Middle frontal gyrus (tissue), 1 donor: ENCODE measurements at regions not wholly inside any gene's neighbourhood (a gene's known extent, or its start where the extent isn't known, plus 50 kb on each side); places are given as distances from the start of the nearest gene placed in this dataset.
"Not testable (repeated sequence)": the region's sequence is repeated elsewhere in the genome, so short reads cannot be mapped to it uniquely, and the experiment has no call there.

Source experiments
- DNase-seq: peaks from one replicate; pipeline ENCODE4 v3.0.0-alpha.2; 2015; ENCODE audit warnings: low spot score; ENCODE audit errors: extremely low spot score

DNA sequence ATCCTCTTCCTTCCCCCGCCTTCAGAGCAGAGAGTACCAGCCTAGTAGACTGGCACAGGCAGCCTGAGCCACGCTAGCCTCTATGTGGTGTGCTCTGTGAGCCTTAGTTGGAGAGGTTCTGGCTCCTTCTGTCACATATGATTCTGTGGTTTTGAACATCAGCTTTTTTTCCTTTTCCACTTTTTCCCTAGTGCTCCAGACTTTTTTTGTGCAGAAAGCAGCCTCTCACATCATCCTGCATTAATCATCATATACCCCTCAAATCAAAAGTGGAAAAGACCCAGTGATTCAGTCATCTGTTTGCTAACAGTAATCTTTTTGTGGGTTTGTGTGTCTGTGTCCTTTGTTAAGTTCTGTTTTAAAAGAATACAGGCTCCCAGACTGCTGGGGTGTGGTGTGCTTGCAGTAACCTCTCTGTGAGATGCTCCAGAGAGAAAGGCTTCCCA, 663.9 kb upstream of the RGMB start:
- no peak for DNase-seq

DNA sequence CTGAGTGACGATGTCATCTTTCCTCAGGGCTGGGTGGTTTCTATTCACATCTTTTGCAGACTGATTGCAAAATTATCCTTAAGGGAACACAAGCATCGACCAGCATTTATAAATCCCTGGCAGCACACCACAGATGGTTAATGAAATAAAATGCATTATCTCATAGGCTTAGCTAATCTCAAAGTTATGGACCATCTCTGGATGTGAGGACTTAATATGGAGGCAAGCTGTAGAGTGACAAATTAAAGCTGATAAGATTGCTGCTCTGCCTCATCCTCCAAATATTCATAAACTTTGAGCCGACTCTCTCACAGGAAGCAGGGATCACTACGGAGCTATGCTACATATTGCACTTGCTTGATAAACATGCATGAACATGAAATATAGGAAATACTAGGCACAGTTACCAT, 663.2 kb upstream of the RGMB start:
- no peak for DNase-seq

DNA sequence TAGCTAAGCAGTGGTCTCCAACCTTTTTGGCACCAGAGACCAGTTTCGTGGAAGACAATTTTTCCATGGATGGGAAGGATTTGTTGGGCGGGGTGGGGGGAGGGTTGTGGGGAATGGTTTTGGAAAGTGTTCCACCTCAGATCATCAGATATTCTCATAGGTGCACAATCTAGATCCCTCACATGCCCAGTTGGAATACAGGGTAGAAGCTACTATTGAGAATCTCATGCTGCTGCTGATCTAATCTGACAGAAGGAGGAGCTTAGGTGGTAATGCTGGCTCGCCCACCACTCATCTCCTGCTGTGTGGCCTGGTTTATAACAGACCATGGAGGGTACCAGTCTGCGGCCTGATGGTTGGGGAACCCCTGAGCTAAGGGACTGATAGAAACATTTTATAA, 662.7 kb upstream of the RGMB start:
- DNase-seq: no peak

DNA sequence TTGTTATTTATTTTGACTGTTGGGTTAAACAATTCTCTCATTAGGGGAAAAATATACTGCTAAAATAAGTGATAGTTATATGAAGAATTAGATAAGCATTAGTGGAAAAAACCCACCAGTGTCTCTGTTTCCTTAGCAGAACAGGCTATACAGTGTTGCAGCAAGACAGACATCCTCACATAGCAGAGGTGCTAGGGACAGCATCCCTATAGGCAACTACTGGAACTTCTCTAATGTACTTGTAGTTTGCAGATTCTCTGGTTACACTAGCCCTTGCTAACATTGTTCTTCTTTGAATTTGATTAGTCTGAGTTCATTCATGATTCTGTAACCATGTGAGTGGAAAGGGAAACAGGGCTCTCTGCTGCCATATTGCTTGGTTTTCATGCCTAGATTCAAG, 661.8 kb upstream of the RGMB start:
- no peak for DNase-seq

DNA sequence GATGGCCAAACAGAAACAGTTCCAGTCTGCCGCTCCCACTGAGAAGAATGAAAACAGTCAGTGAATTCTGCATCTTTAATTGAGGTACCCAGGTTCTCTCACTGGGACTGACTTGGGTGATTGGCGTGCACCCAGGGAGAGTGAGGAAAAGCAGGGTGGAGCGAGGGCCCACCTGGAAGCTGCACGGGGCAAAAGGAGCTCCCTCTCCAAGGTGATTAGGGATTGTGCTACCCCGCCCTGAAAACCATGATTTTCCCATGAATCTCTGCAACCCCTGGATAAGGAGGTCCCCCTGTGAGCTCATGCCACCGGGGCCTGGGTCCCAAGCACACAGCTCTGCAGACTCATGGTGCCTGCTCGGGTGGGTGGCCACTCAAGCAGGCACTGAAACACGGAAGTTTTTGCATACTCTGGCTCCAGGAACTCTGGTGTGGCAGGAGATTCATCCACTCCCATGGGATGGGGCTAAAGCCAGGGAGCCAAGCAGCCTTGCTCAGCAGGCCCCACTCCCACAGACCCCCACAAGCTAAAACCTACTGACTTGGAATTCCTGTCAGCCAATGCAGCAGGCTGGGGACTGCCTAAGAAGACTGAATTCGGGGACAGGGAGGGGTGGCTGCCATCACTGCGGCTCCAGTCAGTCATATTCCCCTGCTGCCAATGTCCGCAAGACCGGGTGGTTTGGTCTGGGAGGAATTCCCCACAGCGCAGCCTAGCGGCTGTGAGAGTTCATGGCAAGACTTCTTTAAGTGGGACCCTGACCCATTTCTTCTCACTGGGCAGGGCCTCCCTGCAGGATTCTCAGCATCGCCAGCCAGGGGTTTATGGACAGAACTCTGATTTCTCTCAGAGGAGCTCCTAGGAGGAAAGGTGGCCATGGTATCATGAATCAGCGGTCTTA, 652.2 kb upstream of the RGMB start:
- DNase-seq: no peak

DNA sequence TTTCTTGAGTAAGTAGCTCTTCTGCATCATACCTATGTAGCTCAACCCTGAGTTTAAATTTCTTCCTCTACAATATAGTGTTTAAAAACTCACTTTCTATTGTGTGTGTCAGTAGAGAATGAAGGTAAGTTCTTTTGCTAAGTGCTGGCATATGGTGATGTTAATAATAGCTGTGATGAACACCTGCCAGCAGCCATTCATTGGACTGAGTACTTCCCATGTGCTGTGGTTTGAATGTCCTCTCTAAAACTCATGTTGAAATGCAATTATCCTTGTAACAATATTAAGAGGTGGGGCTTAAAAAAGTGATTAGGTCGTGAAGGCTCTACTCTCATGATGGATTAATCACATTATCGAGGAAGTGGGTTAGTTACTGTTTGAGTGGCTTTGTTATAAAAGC, 645.2 kb upstream of the RGMB start:
- no peak for DNase-seq

DNA sequence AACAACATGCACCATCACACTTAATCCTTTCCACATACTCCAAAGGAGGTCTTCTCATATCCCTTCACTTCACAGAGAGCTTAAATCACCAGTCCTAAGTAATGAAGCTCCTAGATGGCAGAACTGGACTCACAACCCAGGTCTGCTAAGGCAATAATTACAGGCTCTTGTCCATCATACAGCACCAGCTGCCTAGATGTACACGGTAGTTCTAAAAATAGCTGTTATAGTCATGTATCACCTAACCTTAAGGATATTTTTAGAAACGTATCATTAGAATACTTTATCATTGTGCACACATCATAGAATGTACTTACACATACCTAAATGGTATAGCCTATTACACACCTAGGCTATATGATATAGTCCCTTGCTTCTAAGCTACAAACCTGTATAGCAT, 644.6 kb upstream of the RGMB start:
- no peak for DNase-seq

DNA sequence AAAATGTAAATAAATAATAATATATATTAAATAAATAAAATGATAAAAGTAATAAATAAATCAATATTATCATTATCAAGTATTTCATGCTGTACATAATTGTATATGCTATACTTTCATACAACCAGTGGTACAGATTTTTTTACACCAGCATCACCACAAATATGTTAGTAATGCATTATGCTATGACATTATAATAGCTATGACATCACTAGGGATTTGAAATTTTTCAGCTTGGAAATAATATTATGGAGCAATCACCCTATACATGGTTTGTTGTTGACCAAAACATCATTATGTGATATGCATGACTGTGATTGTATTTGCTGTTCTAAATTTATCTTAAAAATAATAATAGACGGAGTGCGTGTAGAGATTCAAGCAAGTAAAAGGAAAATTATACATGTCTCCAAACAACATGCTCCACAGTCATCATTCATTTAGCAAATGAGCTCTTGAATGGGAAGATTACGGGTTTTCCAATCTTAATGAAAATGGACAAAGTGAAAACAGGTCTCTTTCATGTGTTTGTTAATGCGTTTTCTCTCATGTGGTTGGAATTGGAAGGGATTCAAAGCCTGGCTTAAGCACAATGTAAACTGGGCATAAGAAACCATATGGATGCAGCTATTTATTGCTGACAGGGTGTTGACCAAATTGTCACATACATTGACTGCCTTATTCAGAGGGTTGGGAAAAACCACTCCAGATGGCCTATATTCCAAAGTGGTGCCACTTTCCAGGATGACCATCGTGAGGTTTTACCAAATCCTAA, 643.0 kb upstream of the RGMB start:
- no peak for DNase-seq

DNA sequence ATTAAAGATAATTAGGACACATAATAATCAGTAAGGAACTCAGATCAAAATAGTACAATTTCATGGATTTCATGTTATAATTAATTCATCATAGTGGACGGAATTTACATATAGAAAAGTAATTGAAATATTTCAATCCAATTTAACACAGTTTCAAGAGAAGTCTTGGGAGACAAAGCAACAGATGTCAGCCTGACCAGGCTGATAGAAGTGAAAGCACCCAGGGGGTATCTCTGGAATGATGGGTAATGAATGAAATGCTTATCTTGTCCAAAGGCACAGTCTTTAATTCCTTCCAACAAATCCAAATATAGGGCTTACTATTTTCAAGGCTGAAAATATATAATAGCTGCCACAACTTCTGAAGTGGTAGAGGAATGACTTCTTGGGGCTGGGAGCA, 629.3 kb upstream of the RGMB start:
- no peak for DNase-seq

DNA sequence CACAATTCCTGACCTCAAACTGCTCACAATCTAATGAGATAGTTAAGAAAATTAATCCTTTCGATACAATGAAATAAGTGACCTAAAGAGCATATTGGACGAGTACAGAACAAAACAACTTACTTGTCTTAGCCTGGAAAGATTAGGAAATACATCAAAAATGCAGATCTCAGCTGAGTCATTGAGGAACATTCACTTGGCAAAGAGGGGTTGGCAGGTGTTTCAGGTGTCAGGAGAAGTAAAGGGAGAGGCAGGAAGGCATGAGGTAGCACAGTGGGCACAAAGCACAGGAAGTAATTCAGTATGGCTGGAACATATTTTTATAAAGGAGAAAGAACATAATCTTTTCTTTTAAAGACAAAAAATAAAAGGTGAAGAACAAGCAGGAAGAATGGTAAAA, 628.8 kb upstream of the RGMB start:
- no peak for DNase-seq

DNA sequence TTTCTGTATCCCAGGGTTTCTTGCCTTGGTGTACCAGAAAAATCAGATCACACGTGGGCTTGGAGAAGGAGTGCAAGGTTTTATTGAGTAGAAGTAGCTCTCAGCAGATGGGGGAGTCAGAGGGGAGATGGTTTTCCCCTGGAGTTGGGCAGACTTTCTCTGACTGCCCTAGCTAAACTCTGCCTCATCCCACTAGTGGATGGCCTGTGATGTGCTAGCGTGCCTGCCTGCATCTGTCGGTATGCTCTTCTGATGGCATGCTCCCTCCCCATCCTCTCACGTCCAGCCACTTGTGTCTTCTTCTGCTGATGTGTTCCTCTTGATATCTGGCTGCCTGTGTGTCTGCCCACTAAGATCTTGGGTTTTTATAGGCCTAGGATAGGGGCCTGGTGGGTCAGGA, 616.1 kb upstream of the RGMB start:
- DNase-seq: no peak

DNA sequence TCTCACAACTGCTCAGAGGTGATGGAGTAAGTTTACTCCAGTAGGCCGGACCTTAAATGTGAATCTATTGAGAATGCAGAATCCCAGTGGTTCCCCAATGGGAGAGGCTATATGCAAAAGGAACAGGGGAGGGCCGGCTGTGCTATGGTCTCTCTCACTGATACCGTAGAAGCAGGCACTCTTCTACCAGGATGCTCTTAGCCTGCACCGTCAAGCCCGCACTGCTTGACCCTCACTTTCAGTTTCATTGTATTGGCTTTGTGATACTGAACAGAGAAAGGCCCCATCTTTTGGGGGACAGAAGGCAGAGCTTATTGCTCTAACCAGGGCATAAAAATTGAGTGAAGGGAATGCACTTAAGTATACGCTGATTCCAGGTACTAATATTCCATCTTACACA, 615.0 kb upstream of the RGMB start:
- no peak for DNase-seq

DNA sequence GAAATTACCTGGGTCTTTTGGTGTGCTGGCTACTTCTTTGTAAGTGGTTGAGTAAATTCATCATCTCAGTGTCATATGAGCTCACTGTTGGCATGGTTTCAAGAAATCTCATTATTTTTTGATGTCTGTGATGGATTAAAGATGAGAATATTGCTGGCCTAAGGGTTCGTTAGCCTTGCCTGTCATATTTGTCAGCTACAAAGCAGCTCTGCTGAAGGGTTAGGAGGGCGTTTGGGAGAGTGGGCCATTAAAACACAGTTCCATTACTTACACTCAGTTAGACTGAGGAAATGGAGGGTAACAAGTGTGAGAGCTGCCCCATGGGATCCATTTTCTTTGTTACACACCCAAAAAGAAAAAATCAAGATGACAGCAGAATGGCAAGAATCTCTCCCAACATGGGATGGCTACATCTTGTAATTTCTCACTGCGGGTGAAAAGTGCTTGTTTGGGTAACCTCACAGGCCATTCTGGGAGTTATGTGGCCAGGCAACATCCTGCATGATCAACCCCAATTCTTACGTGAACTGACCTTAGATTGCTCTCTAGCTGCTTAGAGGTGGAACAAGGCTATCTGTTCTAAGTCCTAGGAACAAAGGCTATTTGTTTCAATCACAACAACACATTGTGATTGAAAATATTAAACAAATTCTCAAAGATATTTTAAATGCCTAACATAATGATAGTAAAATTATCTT, 609.5 kb upstream of the RGMB start:
- DNase-seq: no peak

DNA sequence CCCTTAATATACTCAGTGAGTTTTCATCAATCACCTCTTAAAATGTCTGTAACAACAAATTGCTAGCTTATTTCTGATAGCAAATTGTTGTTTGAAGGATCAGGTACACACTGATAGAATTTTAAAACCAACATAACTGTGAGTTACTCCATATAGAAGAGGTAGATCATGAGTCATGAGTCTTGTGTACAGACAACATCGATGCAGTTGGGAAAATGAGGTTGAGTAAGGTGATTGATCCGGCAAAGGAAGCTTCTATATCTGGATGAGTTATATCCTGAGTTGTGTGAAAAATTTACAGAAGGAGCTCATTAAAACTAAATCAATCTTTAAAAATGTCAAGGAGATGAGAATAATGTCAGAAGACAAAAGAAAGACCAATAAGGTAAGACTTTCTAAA, 604.6 kb upstream of the RGMB start:
- no peak for DNase-seq

DNA sequence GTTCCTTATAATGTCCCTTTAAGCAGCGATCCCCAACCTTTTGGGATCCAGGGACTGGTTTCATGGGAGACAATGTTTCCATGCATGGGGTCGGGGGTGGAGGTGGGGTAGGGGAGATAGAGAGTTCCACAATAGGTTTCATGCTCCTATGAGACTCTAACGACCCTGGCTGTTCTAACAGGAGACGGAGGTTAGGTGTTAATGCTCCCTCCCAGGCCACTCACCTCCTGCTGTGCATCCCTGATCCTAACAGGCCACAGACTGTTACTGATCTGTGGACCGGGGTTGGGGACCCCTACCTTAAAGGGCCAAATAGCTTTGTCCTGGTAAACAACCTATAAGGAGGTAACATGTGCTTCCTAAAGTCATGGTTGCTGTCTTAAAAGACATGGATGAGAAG, 602.5 kb upstream of the RGMB start:
- DNase-seq: no peak

DNA sequence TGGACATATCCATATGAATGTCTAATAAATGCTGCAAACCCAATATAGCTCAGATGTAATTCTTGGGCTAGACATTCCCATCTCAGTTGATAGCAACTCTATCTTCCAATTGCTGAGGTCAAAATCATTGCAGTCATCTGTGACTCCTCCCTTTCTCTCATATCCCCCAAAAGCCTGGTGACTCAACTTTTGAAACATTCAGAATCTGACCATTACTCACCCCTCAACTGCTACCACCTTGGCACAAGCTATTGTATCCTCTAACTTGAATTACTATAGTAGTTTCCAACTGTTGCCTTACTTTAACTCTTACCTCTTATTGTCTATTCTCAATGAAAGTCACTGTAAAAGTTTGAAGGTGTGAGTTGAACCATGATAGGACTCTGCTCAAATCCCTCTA, 600.1 kb upstream of the RGMB start:
- DNase-seq: no peak

DNA sequence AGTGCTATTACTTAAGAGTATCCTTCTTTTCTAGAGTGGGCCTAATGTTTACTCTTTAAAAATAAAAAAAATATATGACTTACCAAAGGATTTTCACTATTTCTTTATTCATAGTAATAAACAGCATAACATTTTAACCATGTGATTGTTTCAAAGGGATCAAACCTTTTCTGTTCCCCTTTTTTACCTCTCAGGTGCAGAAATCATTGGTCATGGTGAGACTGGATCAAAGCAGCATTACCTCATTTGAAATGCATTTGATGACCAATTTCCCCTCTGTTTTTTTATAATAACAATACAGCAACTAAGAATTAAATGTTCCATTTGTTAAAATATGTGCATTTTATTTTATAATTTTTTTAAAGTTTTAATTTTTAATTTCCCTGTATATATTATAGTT, 598.0 kb upstream of the RGMB start:
- no peak for DNase-seq

DNA sequence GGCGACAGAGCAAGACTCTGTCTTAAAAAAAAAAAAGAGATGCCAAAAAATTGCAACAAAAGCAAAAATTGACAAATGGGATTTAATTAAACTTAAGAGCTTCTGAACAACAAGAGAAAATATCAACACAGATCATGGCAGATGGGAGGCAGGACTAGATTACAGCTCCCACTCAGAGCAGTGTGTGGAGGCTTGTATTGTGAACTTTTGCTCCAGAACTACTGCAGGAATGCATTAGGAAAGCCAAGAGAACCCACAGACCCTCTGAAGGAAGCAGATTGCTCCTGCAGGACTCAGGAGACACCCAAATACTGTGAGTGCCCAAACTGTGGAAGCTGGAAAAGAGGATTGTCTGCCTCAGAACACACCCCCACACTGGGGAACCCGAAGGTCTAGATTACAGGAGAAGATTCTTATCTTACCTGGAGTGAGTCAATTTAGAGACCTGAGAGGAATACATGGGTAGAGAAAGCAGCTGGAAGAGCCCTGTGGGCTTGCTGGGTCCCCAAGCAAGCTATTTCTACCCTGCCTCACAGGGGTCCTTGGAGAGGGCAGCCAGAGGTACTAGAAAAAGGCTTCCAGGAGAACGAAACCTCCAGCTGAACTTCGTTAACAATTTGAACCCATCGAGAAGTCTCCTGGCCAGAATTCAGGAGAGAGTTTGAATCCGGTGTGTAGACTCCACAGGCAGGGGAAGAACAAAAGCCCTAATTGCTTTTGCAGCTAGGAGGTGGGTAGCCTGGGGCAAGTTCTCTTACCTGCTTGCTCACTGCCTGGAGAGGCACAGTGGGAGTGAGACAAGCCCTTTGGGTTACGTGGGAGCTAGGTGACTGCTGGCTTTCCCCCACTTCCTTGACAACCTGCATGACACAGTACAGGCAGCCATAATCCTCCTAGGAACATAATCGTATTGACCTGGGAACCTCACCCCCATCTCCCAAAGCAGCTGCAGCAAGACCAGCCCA, 593.4 kb upstream of the RGMB start:
- DNase-seq: no peak

DNA sequence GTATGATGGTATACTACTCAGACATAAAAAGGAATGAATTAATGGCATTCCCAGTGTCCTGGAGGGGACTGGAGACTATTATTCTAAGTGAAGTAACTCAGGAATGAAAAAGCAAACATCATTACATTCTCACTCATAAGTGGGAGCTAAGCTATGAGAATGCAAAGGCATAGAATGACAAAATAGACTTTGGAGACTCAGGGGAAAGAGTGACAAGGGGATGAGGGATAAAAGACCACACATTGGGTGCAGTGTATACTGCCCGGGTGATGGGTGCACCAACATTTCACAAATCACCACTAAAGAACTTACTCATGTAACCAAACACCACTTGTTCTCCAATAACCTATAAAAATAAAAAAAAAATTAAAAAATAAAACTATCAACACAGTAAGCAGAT, 587.3 kb upstream of the RGMB start:
- no peak for DNase-seq

DNA sequence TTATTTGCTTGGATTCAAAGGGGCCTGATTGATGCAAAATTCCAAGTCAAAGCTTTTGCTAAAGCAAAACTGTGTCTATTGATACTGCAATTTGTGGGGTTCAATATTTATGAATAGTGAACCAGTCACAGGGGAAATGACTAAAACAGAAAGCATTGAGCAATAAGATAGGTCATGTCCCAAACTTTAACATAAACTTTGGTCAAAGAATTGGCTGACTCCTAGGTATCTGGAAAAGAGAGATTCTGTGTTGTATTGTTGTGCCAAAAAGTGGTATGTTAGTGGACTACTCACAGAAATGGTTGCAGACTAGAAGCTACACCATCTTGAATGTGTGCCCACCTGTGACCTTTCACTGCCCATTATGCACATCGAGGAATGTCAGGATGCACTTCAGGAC, 585.5 kb upstream of the RGMB start:
- DNase-seq: no peak

DNA sequence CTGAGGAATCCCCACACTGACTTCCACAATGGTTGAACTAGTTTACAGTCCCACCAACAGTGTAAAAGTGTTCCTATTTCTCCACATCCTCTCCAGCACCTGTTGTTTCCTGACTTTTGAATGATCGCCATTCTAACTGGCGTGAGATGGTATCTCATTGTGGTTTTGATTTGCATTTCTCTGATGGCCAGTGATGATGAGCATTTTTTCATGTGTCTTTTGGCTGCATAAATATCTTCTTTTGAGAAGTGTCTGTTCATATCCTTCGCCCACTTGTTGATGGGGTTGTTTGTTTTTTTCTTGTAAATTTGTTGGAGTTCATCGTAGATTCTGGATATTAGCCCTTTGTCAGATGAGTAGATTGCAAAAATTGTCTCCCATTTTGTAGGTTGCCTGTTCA, 583.1 kb upstream of the RGMB start:
- not testable (repeated sequence) for DNase-seq
